ENCODE measurements at regions not wholly inside any gene's neighbourhood (a gene's known extent, or its start where the extent isn't known, plus 50 kb on each side); places are given as distances from the start of the nearest gene placed in this dataset.

- no peaks in the 10 kb centered on the region for H3F3A ChIP-seq (ENCODE audit: control insufficient read depth, insufficient read depth)
- H3K4me2 ChIP-seq (ENCODE audit: low read length): no peak overlapping the region
- no peaks in the 10 kb centered on the region for H3K79me2 ChIP-seq (ENCODE audit: control insufficient read depth, low read length)
- no peak overlapping the region for H3K4me3 ChIP-seq (ENCODE audit: low read length)
- no peaks in the 10 kb centered on the region for H4K20me1 ChIP-seq (ENCODE audit: control insufficient read depth, insufficient read depth, low read depth, low read length)
- H3K9me3 ChIP-seq (ENCODE audit: control insufficient read depth, insufficient read depth, low read length): no peaks in the 10 kb centered on the region
- no peaks in the 10 kb centered on the region for H3K4me1 ChIP-seq (ENCODE audit: control insufficient read depth, low read length)
- no peaks in the 10 kb centered on the region for H3K36me3 ChIP-seq (ENCODE audit: control insufficient read depth, low read length)
- H3K27me3 ChIP-seq (ENCODE audit: control insufficient read depth, low read length): no peaks in the 10 kb centered on the region
- no peaks in the 10 kb centered on the region for H3K9me2 ChIP-seq (replicated peaks; ENCODE audit: control insufficient read depth, low read length)
- TF ChIP-seq EZH2phosphoT487 (IDR thresholded peaks at IDR 0.05; ENCODE audit: borderline replicate concordance, low read length) (no peak), CTCF (IDR thresholded peaks at IDR 0.05; ENCODE audit: low read depth, low read length, poor library complexity, severe bottlenecking) (no peak)
- H3K27ac ChIP-seq (ENCODE audit: low read depth, low read length): no peak overlapping the region
Observed at GRCh38 chr16:16996827-16997226, 473.9 kb downstream of the XYLT1 start.

- Histone ChIP-seq H3K4me1 (ENCODE audit: control insufficient read depth, low read length) (no peaks in the 10 kb centered on the region), H4K20me1 (ENCODE audit: control insufficient read depth, insufficient read depth, low read depth, low read length) (no peaks in the 10 kb centered on the region), H3K36me3 (ENCODE audit: control insufficient read depth, low read length) (no peaks in the 10 kb centered on the region), H3K4me2 (ENCODE audit: low read length) (no peak overlapping the region), H3F3A (ENCODE audit: control insufficient read depth, insufficient read depth) (no peaks in the 10 kb centered on the region), H3K9me2 (replicated peaks; ENCODE audit: control insufficient read depth, low read length) (no peaks in the 10 kb centered on the region), H3K79me2 (ENCODE audit: control insufficient read depth, low read length) (no peaks in the 10 kb centered on the region), H3K9me3 (ENCODE audit: control insufficient read depth, insufficient read depth, low read length) (no peaks in the 10 kb centered on the region), H3K27ac (ENCODE audit: low read depth, low read length) (no peak overlapping the region), H3K4me3 (ENCODE audit: low read length) (no peak overlapping the region), H3K27me3 (ENCODE audit: control insufficient read depth, low read length) (no peaks in the 10 kb centered on the region)
- TF ChIP-seq EZH2phosphoT487 (IDR thresholded peaks at IDR 0.05; ENCODE audit: borderline replicate concordance, low read length): no peak
- TF ChIP-seq CTCF (IDR thresholded peaks at IDR 0.05; ENCODE audit: low read depth, low read length, poor library complexity, severe bottlenecking): no peak
Observed at GRCh38 chr16:16997349-16997748, 473.4 kb downstream of the XYLT1 start.

- Histone ChIP-seq H3K36me3 (ENCODE audit: control insufficient read depth, low read length) (no peaks in the 10 kb centered on the region), H3K9me2 (replicated peaks; ENCODE audit: control insufficient read depth, low read length) (no peaks in the 10 kb centered on the region)
Observed at GRCh38 chr16:17001471-17001870, 469.3 kb downstream of the XYLT1 start.

More at GRCh38 chr16:17001471-17001870, 469.3 kb downstream of the XYLT1 start:
- Histone ChIP-seq H3K27me3 (ENCODE audit: control insufficient read depth, low read length) (no peaks in the 10 kb centered on the region), H3F3A (ENCODE audit: control insufficient read depth, insufficient read depth) (no peaks in the 10 kb centered on the region), H4K20me1 (ENCODE audit: control insufficient read depth, insufficient read depth, low read depth, low read length) (no peaks in the 10 kb centered on the region), H3K4me2 (ENCODE audit: low read length) (no peak overlapping the region), H3K9me3 (ENCODE audit: control insufficient read depth, insufficient read depth, low read length) (no peaks in the 10 kb centered on the region), H3K79me2 (ENCODE audit: control insufficient read depth, low read length) (no peaks in the 10 kb centered on the region), H3K4me3 (ENCODE audit: low read length) (no peak overlapping the region), H3K4me1 (ENCODE audit: control insufficient read depth, low read length) (no peaks in the 10 kb centered on the region), H3K27ac (ENCODE audit: low read depth, low read length) (no peak overlapping the region)
- no peak for TF ChIP-seq CTCF (IDR thresholded peaks at IDR 0.05; ENCODE audit: low read depth, low read length, poor library complexity, severe bottlenecking)
- no peak for TF ChIP-seq EZH2phosphoT487 (IDR thresholded peaks at IDR 0.05; ENCODE audit: borderline replicate concordance, low read length)

All from DOHH2 (cell line).